A673 (cell line): ENCODE measurements at regions not wholly inside any gene's neighbourhood (a gene's known extent, or its start where the extent isn't known, plus 50 kb on each side); places are given as distances from the start of the nearest gene placed in this dataset.

Experiments used
- BruUV-seq: library from RNA; stranded (reverse); fragments of 400-500 nt; replicated peaks from 2 replicates; lab custom pipeline; 2021; lab: Mats Ljungman, UMichigan
- CTCF ChIA-PET: fragments of 300-600 bp; sonication (Branson Sonifier 250); formaldehyde crosslinking; loops from one replicate; lab custom pipeline; 2022; ENCODE audit warnings: antibody characterized with exemption; lab: Charles Lee
- POLR2A ChIA-PET: fragments of 300-600 bp; sonication (Branson Sonifier 250); formaldehyde crosslinking; loops from one replicate; lab custom pipeline; 2022; ENCODE audit warnings: antibody characterized with exemption; ENCODE audit not compliant: low non-redundant PET; lab: Charles Lee
- DNase-seq: peaks from one replicate; pipeline ENCODE4 v3.0.0-alpha.2; 2015; ENCODE audit warnings: low spot score
- H3K27ac ChIP-seq: fragments of 200-600 bp; sonication (generic); 2 replicates; pipeline ENCODE4 v1.5.1; 2016; ENCODE audit warnings: mixed run types, low read depth, mild to moderate bottlenecking, mixed read lengths, antibody characterized with exemption, low read length; ENCODE audit not compliant: poor library complexity, severe bottlenecking
- H3K27me3 ChIP-seq: fragments of 200-600 bp; sonication (generic); replicated peaks from 2 replicates; pipeline ENCODE4 v1.6.1; 2017; ENCODE audit warnings: mixed run types, low read depth, mild to moderate bottlenecking, mixed read lengths, antibody characterized with exemption, low read length; ENCODE audit not compliant: insufficient read depth, poor library complexity
- H3K36me3 ChIP-seq: fragments of 200-600 bp; sonication (generic); 2 replicates; pipeline ENCODE4 v1.6.1; 2016; ENCODE audit warnings: mixed run types, mild to moderate bottlenecking, mixed read lengths, antibody characterized with exemption, low read length; ENCODE audit not compliant: insufficient read depth, poor library complexity, severe bottlenecking
- H3K4me1 ChIP-seq: fragments of 200-600 bp; sonication (generic); 2 replicates; pipeline ENCODE4 v1.6.1; 2017; ENCODE audit warnings: mixed run types, mild to moderate bottlenecking, mixed read lengths, antibody characterized with exemption, low read length; ENCODE audit not compliant: insufficient read depth, poor library complexity, severe bottlenecking
- H3K4me3 ChIP-seq: fragments of 200-600 bp; sonication (generic); 2 replicates; pipeline ENCODE4 v1.5.1; 2016; ENCODE audit warnings: low read depth, mixed run types, mild to moderate bottlenecking, mixed read lengths, low read length; ENCODE audit not compliant: poor library complexity, severe bottlenecking
- H3K9me3 ChIP-seq: fragments of 200-600 bp; sonication (generic); 2 replicates; pipeline ENCODE4 v1.6.1; 2016; ENCODE audit warnings: mixed run types, low read depth, mild to moderate bottlenecking, mixed read lengths, antibody characterized with exemption, low read length; ENCODE audit not compliant: poor library complexity, severe bottlenecking
- CTCF ChIP-seq: fragments of 300-800, 200-600 bp; sonication (generic); conservative IDR thresholded peaks from 2 replicates; pipeline ENCODE4 v1.5.1; 2017; ENCODE audit warnings: low read depth, mild to moderate bottlenecking, antibody characterized with exemption, low read length, moderate library complexity, mixed read lengths
- EZH2 ChIP-seq: fragments of 200-600 bp; sonication (generic); IDR thresholded peaks from 2 replicates; pipeline ENCODE4 v1.6.1; 2017; ENCODE audit warnings: borderline replicate concordance, low read depth, mild to moderate bottlenecking, mixed read lengths, antibody characterized with exemption, low read length; ENCODE audit not compliant: poor library complexity, severe bottlenecking
- intact Hi-C: fragments of 100-400 bp; cut with micrococcal nuclease; formaldehyde crosslinking; loops from one replicate; pipeline ENCODE4 v1.10.0; 2022; ENCODE audit not compliant: unreplicated experiment

GRCh38 chr5:61603211-61603908 is 271.3 kb downstream of the ZSWIM6 start:
- Histone ChIP-seq H3K9me3 (no peaks in the 10 kb centered on the region), H3K27me3 (no peaks in the 10 kb centered on the region), H3K36me3 (no peaks in the 10 kb centered on the region), H3K27ac (no peak overlapping the region), H3K4me1 (no peaks in the 10 kb centered on the region), H3K4me3 (no peak overlapping the region)
- ChIA-PET POLR2A (no interaction called here), CTCF (no interaction called here)
- intact Hi-C loops: no loop called here
- DNase-seq: no peak
- BruUV-seq: no TSS peak
- 0 out of 2 replicates have a peak, but pooled peaks have one; percentile 15 for TF ChIP-seq CTCF
- TF ChIP-seq EZH2: no peak

GRCh38 chr5:61604076-61605025 is 272.3 kb downstream of the ZSWIM6 start:
- no peak for DNase-seq
- no peaks in the 10 kb centered on the region for H3K9me3 ChIP-seq
- no peaks in the 10 kb centered on the region for H3K36me3 ChIP-seq
- intact Hi-C loops: no loop called here
- no peaks in the 10 kb centered on the region for H3K4me1 ChIP-seq
- H3K27ac ChIP-seq: no peak overlapping the region
- TF ChIP-seq EZH2 (no peak), CTCF (no peak)
- no TSS peak for BruUV-seq
- H3K27me3 ChIP-seq: no peaks in the 10 kb centered on the region
- POLR2A ChIA-PET: no interaction called here
- H3K4me3 ChIP-seq: no peak overlapping the region
- CTCF ChIA-PET: no interaction called here

GRCh38 chr5:61609840-61610677 is 278.0 kb downstream of the ZSWIM6 start:
- Histone ChIP-seq H3K4me3 (no peak overlapping the region), H3K4me1 (no peaks in the 10 kb centered on the region), H3K27me3 (no peaks in the 10 kb centered on the region), H3K9me3 (no peaks in the 10 kb centered on the region), H3K36me3 (no peaks in the 10 kb centered on the region), H3K27ac (no peak overlapping the region)
- DNase-seq: no peak
- intact Hi-C loops: no loop called here
- TF ChIP-seq CTCF: no peak
- TF ChIP-seq EZH2: no peak
- no TSS peak for BruUV-seq
- CTCF ChIA-PET: no interaction called here
- POLR2A ChIA-PET: no interaction called here
